ENCODE measurements at regions not wholly inside any gene's neighbourhood (a gene's known extent, or its start where the extent isn't known, plus 50 kb on each side); places are given as distances from the start of the nearest gene placed in this dataset.

GRCh38 chr6:156189195-156189594, 588.0 kb upstream of the ARID1B start:
- ATAC-seq = no peak
- TF ChIP-seq JUND (IDR thresholded peaks at IDR 0.05) (no peak), CTCF (IDR thresholded peaks at IDR 0.05 in 2 of 3, conservative IDR thresholded peaks at IDR 0.05 in 1 of 3; ENCODE audit: borderline replicate concordance in 1 of 3, insufficient read depth in 1 of 3, low read depth in 2 of 3, low read length in 2 of 3) (no peak)
- CTCF ChIA-PET = no interaction called here

DNA sequence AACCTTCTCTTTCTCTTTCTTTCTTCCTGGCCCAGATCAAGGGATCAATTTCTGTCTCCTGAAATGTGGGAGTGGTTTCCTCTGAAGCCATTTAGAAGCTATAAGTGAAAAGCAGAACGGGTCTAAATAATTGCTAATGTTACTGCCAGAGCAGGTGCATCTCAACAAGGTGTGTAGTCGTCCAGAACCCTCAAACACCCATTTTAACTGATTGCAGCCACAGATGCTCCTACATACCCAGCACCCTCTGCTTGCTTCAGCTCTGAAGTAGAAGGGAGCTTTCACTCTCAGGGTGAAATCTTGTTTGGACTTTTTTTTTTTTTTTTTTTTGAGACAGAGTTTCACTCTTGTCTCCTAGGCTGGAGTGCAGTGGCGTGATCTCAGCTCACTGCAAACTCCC, 592.1 kb upstream of the ARID1B start:
- intact Hi-C loops (cut with micrococcal nuclease) = no loop called here
- H3K27me3 ChIP-seq (ENCODE audit: insufficient read depth, low read length) = no peaks in the 10 kb centered on the region
- no peak overlapping the region for H3K27ac ChIP-seq (ENCODE audit: low read depth, low read length)
- BruUV-seq (replicated peaks) = no TSS peak
- DNase-seq (ENCODE audit: low read depth, low spot score) = no peak
- no peaks in the 10 kb centered on the region; the same call in 1 of the 2 replicates for H4K20me1 ChIP-seq (ENCODE audit: insufficient read depth)
- ATAC-seq = no peak
- no peak overlapping the region for H3K4me2 ChIP-seq (ENCODE audit: low read length)
- no peak for TF ChIP-seq ZFX (IDR thresholded peaks at IDR 0.05)
- no peak for TF ChIP-seq TCF7L2 (IDR thresholded peaks at IDR 0.05; ENCODE audit: borderline replicate concordance, extremely low read depth, insufficient read depth, insufficient read length)
- no peak for TF ChIP-seq EZH2 (IDR thresholded peaks at IDR 0.05)
- no peak for TF ChIP-seq MAX (IDR thresholded peaks at IDR 0.05)
- H2AFZ ChIP-seq (ENCODE audit: low read depth, low read length, poor library complexity, severe bottlenecking) = no peak overlapping the region
- ChIA-PET RAD21 (ENCODE audit: low non-redundant PET in 1 of 2, low total read pairs in 2 of 2, uncharacterized antibody in 2 of 2, unreplicated experiment in 2 of 2) (no interaction called here), POLR2A (no interaction called here), CTCF (no interaction called here)
- no peaks in the 10 kb centered on the region for H3K4me1 ChIP-seq (ENCODE audit: control insufficient read depth in 1 of 2, insufficient read depth in 2 of 2, low read length in 2 of 2)
- no peaks in the 10 kb centered on the region for H3K79me2 ChIP-seq (ENCODE audit: insufficient read depth, low read length)
- H3K9me2 ChIP-seq (ENCODE audit: insufficient read depth) = no peaks in the 10 kb centered on the region
- H3K36me3 ChIP-seq (ENCODE audit: control insufficient read depth in 1 of 2, insufficient read depth in 2 of 2, low read length in 2 of 2) = no peaks in the 10 kb centered on the region
- H3K9me3 ChIP-seq (ENCODE audit: control insufficient read depth in 1 of 2, insufficient read depth in 1 of 2, low read depth in 1 of 2, low read length in 2 of 2) = no peaks in the 10 kb centered on the region
- H3K9ac ChIP-seq (ENCODE audit: low read length) = no peak overlapping the region
- H3K4me3 ChIP-seq (replicated peaks in 1 of 2; ENCODE audit: low read depth in 1 of 2, low read length in 2 of 2) = no peak overlapping the region

More at GRCh38 chr6:156189195-156189594, 588.0 kb upstream of the ARID1B start:
- H3K36me3 ChIP-seq (ENCODE audit: control insufficient read depth in 1 of 2, insufficient read depth in 2 of 2, low read length in 2 of 2) = no peaks in the 10 kb centered on the region
- H3K27me3 ChIP-seq (ENCODE audit: insufficient read depth, low read length) = no peaks in the 10 kb centered on the region
- intact Hi-C loops (cut with micrococcal nuclease) = no loop called here
- no TSS peak for BruUV-seq (replicated peaks)
- DNase-seq (ENCODE audit: low read depth, low spot score) = no peak
- H3K4me3 ChIP-seq (replicated peaks in 1 of 2; ENCODE audit: low read depth in 1 of 2, low read length in 2 of 2) = no peak overlapping the region
- H3K9ac ChIP-seq (ENCODE audit: low read length) = no peak overlapping the region
- no peaks in the 10 kb centered on the region for H3K9me2 ChIP-seq (ENCODE audit: insufficient read depth)
- no peak overlapping the region for H3K4me2 ChIP-seq (ENCODE audit: low read length)
- no peaks in the 10 kb centered on the region for H3K4me1 ChIP-seq (ENCODE audit: control insufficient read depth in 1 of 2, insufficient read depth in 2 of 2, low read length in 2 of 2)
- POLR2A ChIA-PET = no interaction called here
- no peaks in the 10 kb centered on the region for H3K79me2 ChIP-seq (ENCODE audit: insufficient read depth, low read length)
- no peak overlapping the region for H2AFZ ChIP-seq (ENCODE audit: low read depth, low read length, poor library complexity, severe bottlenecking)
- no peaks in the 10 kb centered on the region; the same call in 1 of the 2 replicates for H4K20me1 ChIP-seq (ENCODE audit: insufficient read depth)
- H3K27ac ChIP-seq (ENCODE audit: low read depth, low read length) = no peak overlapping the region
- no peaks in the 10 kb centered on the region for H3K9me3 ChIP-seq (ENCODE audit: control insufficient read depth in 1 of 2, insufficient read depth in 1 of 2, low read depth in 1 of 2, low read length in 2 of 2)
- RAD21 ChIA-PET (ENCODE audit: low non-redundant PET in 1 of 2, low total read pairs in 2 of 2, uncharacterized antibody in 2 of 2, unreplicated experiment in 2 of 2) = no interaction called here
